H1 (cell line): ENCODE measurements at regions not wholly inside any gene's neighbourhood (a gene's known extent, or its start where the extent isn't known, plus 50 kb on each side); places are given as distances from the start of the nearest gene placed in this dataset.

ENCODE experiments used
- CTCF ChIA-PET: fragments of 300-600 bp; sonication (Branson Sonifier 250); formaldehyde crosslinking; loops from one replicate; lab custom pipeline; 2021; ENCODE audit not compliant: partially characterized antibody; lab: Charles Lee
- POLR2A ChIA-PET: fragments of 300-600 bp; sonication (Branson Sonifier 250); formaldehyde crosslinking; loops from one replicate; lab custom pipeline; 2021; ENCODE audit warnings: inconsistent platforms; ENCODE audit not compliant: partially characterized antibody; lab: Charles Lee
- DNase-seq, 2 experiments: peaks; one replicate each; pipeline versions ENCODE4 v3.0.0 to v3.0.0-alpha.2; 2010 to 2022; ENCODE audit warnings: low spot score in 2 of 2, low read depth in 1 of 2, mixed read lengths in 1 of 2
- FAIRE-seq: peaks from 2 replicates; lab custom pipeline; 2011; peaks lifted over from hg19 to GRCh38; lab: Jason Lieb, UNC
- H2AFZ ChIP-seq: 2 replicates; pipeline ENCODE4 v1.8.1; 2012; ENCODE audit warnings: low read length, inconsistent platforms
- H2AK5ac ChIP-seq: 2 replicates; pipeline ENCODE4 v1.6.1; 2013; ENCODE audit warnings: low read depth, low read length
- H2BK120ac ChIP-seq: replicated peaks from 2 replicates; pipeline ENCODE3; 2013; ENCODE audit warnings: low read depth, low read length, inconsistent platforms
- H2BK12ac ChIP-seq: 2 replicates; pipeline ENCODE4 v1.6.1; 2013; ENCODE audit warnings: low read depth, low read length
- H2BK15ac ChIP-seq: 2 replicates; pipeline ENCODE4 v1.6.1; 2013; ENCODE audit warnings: low read length
- H2BK20ac ChIP-seq: 2 replicates; pipeline ENCODE4 v1.6.1; 2013; ENCODE audit warnings: low read length
- H2BK5ac ChIP-seq: 2 replicates; pipeline ENCODE4 v1.6.1; 2013; ENCODE audit warnings: low read depth, low read length
- H3K14ac ChIP-seq: 2 replicates; pipeline ENCODE4 v1.6.1; 2013; ENCODE audit warnings: inconsistent platforms; ENCODE audit not compliant: insufficient read length
- H3K18ac ChIP-seq: 2 replicates; pipeline ENCODE4 v1.6.1; 2013; ENCODE audit warnings: low read length; ENCODE audit errors: extremely low read depth
- H3K23ac ChIP-seq: 2 replicates; pipeline ENCODE4 v1.6.1; 2013; ENCODE audit warnings: inconsistent platforms; ENCODE audit not compliant: insufficient read length
- H3K23me2 ChIP-seq: 2 replicates; pipeline ENCODE4 v1.6.1; 2013; ENCODE audit warnings: low read depth, low read length
- H3K27ac ChIP-seq: 2 replicates; pipeline ENCODE4 v1.6.1; 2011; ENCODE audit warnings: low read depth, low read length, inconsistent platforms
- H3K27me3 ChIP-seq, 4 experiments: replicated peaks in 1 of 4; 1 replicate in 1 of 4; 2 replicates in 3 of 4; pipeline versions ENCODE4 v1.6.1 to v1.8.1; 2011 to 2013; ENCODE audit warnings: low read length in 3 of 4, mild to moderate bottlenecking in 3 of 4, inconsistent platforms in 2 of 4, mixed read lengths in 2 of 4, moderate library complexity in 1 of 4; ENCODE audit not compliant: control insufficient read depth in 3 of 4, insufficient read depth in 3 of 4; ENCODE audit errors: extremely low read depth in 1 of 4
- H3K36me3 ChIP-seq, 4 experiments: 2 replicates each; pipeline versions ENCODE4 v1.6.1 to v1.8.1; 2011 to 2013; ENCODE audit warnings: mild to moderate bottlenecking in 4 of 4, low read length in 3 of 4, moderate library complexity in 2 of 4, control low read depth in 1 of 4, inconsistent platforms in 1 of 4; ENCODE audit not compliant: insufficient read depth in 4 of 4, control insufficient read depth in 2 of 4
- H3K4ac ChIP-seq: replicated peaks from 2 replicates; pipeline ENCODE3; 2013; ENCODE audit warnings: low read length, low read depth, mixed read lengths, inconsistent platforms; ENCODE audit not compliant: insufficient read length
- H3K4me1 ChIP-seq, 4 experiments: replicated peaks in 1 of 4; 1 replicate in 1 of 4; 2 replicates in 3 of 4; pipeline versions ENCODE4 v1.6.1 to v1.8.1; 2011 to 2013; ENCODE audit warnings: low read length in 3 of 4, inconsistent platforms in 2 of 4, mixed read lengths in 1 of 4; ENCODE audit not compliant: insufficient read depth in 4 of 4, control insufficient read depth in 3 of 4
- H3K4me2 ChIP-seq, 2 experiments: 2 replicates each; pipeline versions ENCODE4 v1.6.1 to v1.8.1; 2011 to 2013; ENCODE audit warnings: low read depth in 2 of 2, low read length in 2 of 2, control low read depth in 1 of 2, inconsistent platforms in 1 of 2, mild to moderate bottlenecking in 1 of 2; ENCODE audit not compliant: insufficient read depth in 1 of 2
- H3K4me3 ChIP-seq, 4 experiments: fragments of 200-600, 300-600 bp in 1 of 4; sonication (generic), shearing (Covaris generic), sonication (Bioruptor Twin) in 1 of 4; 2 replicates each; pipeline versions ENCODE4 v1.5.1 to v1.8.1; 2011 to 2016; ENCODE audit warnings: low read length in 4 of 4, low read depth in 3 of 4, control low read depth in 2 of 4, inconsistent platforms in 2 of 4, mild to moderate bottlenecking in 2 of 4, mixed read lengths in 1 of 4, moderate library complexity in 1 of 4; ENCODE audit not compliant: insufficient read depth in 2 of 4; ENCODE audit errors: extremely low read depth in 1 of 4
- H3K56ac ChIP-seq: replicated peaks from 2 replicates; pipeline ENCODE3; 2013; ENCODE audit warnings: low read depth, mild to moderate bottlenecking, mixed read lengths, low read length, inconsistent platforms; ENCODE audit not compliant: insufficient read length
- H3K79me1 ChIP-seq: 2 replicates; pipeline ENCODE4 v1.6.1; 2013; ENCODE audit warnings: low read depth, low read length, control low read depth
- H3K79me2 ChIP-seq, 2 experiments: 2 replicates each; pipeline versions ENCODE4 v1.6.1 to v1.8.1; 2012 to 2013; ENCODE audit warnings: low read length in 2 of 2, mild to moderate bottlenecking in 2 of 2, inconsistent platforms in 1 of 2; ENCODE audit not compliant: insufficient read depth in 2 of 2, control insufficient read depth in 1 of 2
- H3K9ac ChIP-seq, 4 experiments: replicated peaks in 1 of 4; 1 replicate in 1 of 4; 2 replicates in 3 of 4; pipeline versions ENCODE4 v1.6.1 to v1.8.1; 2011 to 2013; ENCODE audit warnings: low read depth in 3 of 4, low read length in 3 of 4, control low read depth in 2 of 4, mild to moderate bottlenecking in 2 of 4, moderate library complexity in 2 of 4, inconsistent platforms in 1 of 4; ENCODE audit errors: extremely low read depth in 1 of 4
- H3K9me3 ChIP-seq, 2 experiments: 2 replicates each; pipeline versions ENCODE4 v1.6.1 to v1.8.1; 2012 to 2013; ENCODE audit warnings: mild to moderate bottlenecking in 2 of 2, moderate library complexity in 2 of 2, control low read depth in 1 of 2, inconsistent platforms in 1 of 2, low read depth in 1 of 2, low read length in 1 of 2, mixed read lengths in 1 of 2; ENCODE audit not compliant: insufficient read depth in 2 of 2
- H4K20me1 ChIP-seq, 2 experiments: replicated peaks in 1 of 2; 2 replicates each; pipeline versions ENCODE3 to v1.8.1; 2011 to 2013; ENCODE audit warnings: inconsistent platforms in 2 of 2, low read length in 2 of 2, mild to moderate bottlenecking in 1 of 2; ENCODE audit not compliant: insufficient read depth in 2 of 2, control insufficient read depth in 1 of 2
- H4K5ac ChIP-seq: 2 replicates; pipeline ENCODE4 v1.6.1; 2013; ENCODE audit warnings: low read length, low read depth, mixed read lengths, inconsistent platforms; ENCODE audit not compliant: insufficient read length
- H4K8ac ChIP-seq: 2 replicates; pipeline ENCODE4 v1.8.0; 2013; ENCODE audit warnings: mild to moderate bottlenecking, moderate library complexity, low read length, inconsistent platforms; ENCODE audit not compliant: insufficient read depth; ENCODE audit errors: extremely low read depth
- H4K91ac ChIP-seq: replicated peaks from 2 replicates; pipeline ENCODE3; 2013; ENCODE audit warnings: low read length, mixed read lengths, inconsistent platforms; ENCODE audit not compliant: insufficient read length
- EP300 ChIP-seq, 2 experiments: IDR thresholded peaks; 1 replicate in 1 of 2; 2 replicates in 1 of 2; pipeline ENCODE4 v1.6.1; 2011 to 2012; ENCODE audit warnings: low read depth in 2 of 2, low read length in 2 of 2, mild to moderate bottlenecking in 2 of 2, borderline replicate concordance in 1 of 2, inconsistent platforms in 1 of 2, moderate library complexity in 1 of 2
- GTF2F1 ChIP-seq: IDR thresholded peaks from 2 replicates; pipeline ENCODE4 v1.6.1; 2012; ENCODE audit warnings: low read depth, low read length, improper control_type of control experiment, borderline replicate concordance
- NANOG ChIP-seq: IDR thresholded peaks from 2 replicates; pipeline ENCODE4 v1.6.1; 2011; ENCODE audit warnings: low read length, low read depth, mild to moderate bottlenecking, inconsistent platforms; ENCODE audit not compliant: insufficient read depth, poor library complexity, severe bottlenecking
- WGBS, 2 experiments: shearing (Covaris generic) in 1 of 2; methylation state at CpG; one replicate each; pipeline versions ENCODE4 v1.1.6 to v1.1.7; 2013 to 2015; ENCODE audit warnings: low lambda C conversion rate in 2 of 2, mixed read lengths in 2 of 2, inconsistent platforms in 1 of 2, low coverage in 1 of 2, missing lambda C conversion rate in 1 of 2; ENCODE audit not compliant: insufficient replicate concordance in 2 of 2, insufficient coverage in 1 of 2, insufficient read length in 1 of 2; ENCODE audit errors: extremely low coverage in 1 of 2, missing lambda C conversion rate in 1 of 2; 5-methylcytosine and 5-hydroxymethylcytosine counted together
- TF ChIP-seq, protein P1 (sequence below): IDR thresholded peaks from 2 replicates; pipeline ENCODE4 v1.6.1; 2011; ENCODE audit warnings: low read depth, mild to moderate bottlenecking, low read length; ENCODE audit not compliant: insufficient read depth

GRCh38 chr10:63069318-63069717, 63.8 kb upstream of the NRBF2 start:
- H3K4me1 ChIP-seq, result peaks cover 0 to 2% (median 0%) of the 10 kb centered on the region in 4 experiments; a peak in 1 of 7 replicates
- TF ChIP-seq, protein P1, sequence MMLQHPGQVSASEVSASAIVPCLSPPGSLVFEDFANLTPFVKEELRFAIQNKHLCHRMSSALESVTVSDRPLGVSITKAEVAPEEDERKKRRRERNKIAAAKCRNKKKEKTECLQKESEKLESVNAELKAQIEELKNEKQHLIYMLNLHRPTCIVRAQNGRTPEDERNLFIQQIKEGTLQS, result no peak
- TF ChIP-seq NANOG (no peak), EP300 (IDR thresholded peaks at IDR 0.05; ENCODE audit: borderline replicate concordance in 1 of 2, low read depth in 2 of 2, low read length in 2 of 2) (no peak), GTF2F1 (no peak)

More at GRCh38 chr10:63069318-63069717, 63.8 kb upstream of the NRBF2 start:
- no peak overlapping the region for H2BK12ac ChIP-seq
- no peak overlapping the region for H2BK20ac ChIP-seq
- H2BK15ac ChIP-seq, result no peak overlapping the region
- no peak for FAIRE-seq
- no peak overlapping the region for H4K8ac ChIP-seq
- ChIA-PET POLR2A (no interaction called here), CTCF (interaction anchor here (1.0 to 1.9 kb wide), 2 partner anchors 14 to 476 kb away, joined by 3 to 6 read pairs; no protein-coding TSS in a partner anchor)
- WGBS, 2 experiments, result 75% methylated on average over 1 of the region's 1 CpG; no CpG with 5 or more reads in 1 of the 2 experiments
- H3K27ac ChIP-seq, result no peak overlapping the region
- H3K4me2 ChIP-seq, result no peak overlapping the region
- H4K20me1 ChIP-seq, result no peaks in the 10 kb centered on the region
- H3K4me3 ChIP-seq, result no peak overlapping the region
- no peaks in the 10 kb centered on the region for H3K9me3 ChIP-seq
- no peaks in the 10 kb centered on the region for H3K27me3 ChIP-seq
- no peaks in the 10 kb centered on the region for H3K36me3 ChIP-seq
- no peaks in the 10 kb centered on the region for H3K79me2 ChIP-seq
- H3K23ac ChIP-seq, result no peak overlapping the region
- H3K79me1 ChIP-seq, result no peaks in the 10 kb centered on the region
- no peak overlapping the region for H2AK5ac ChIP-seq
- no peak overlapping the region for H3K14ac ChIP-seq
- no peak overlapping the region for H4K91ac ChIP-seq
- no peak for DNase-seq
- H2BK120ac ChIP-seq, result no peak overlapping the region
- H2BK5ac ChIP-seq, result no peak overlapping the region
- H3K18ac ChIP-seq, result no peak overlapping the region
- no peak overlapping the region for H2AFZ ChIP-seq
- H3K9ac ChIP-seq, result no peak overlapping the region
- no peak overlapping the region for H3K4ac ChIP-seq
- no peak overlapping the region for H4K5ac ChIP-seq
- H3K56ac ChIP-seq, result no peak overlapping the region
- H3K23me2 ChIP-seq, result no peaks in the 10 kb centered on the region
